ENCODE measurements at regions not wholly inside any gene's neighbourhood (a gene's known extent, or its start where the extent isn't known, plus 50 kb on each side); places are given as distances from the start of the nearest gene placed in this dataset.
"Not testable (repeated sequence)": the region's sequence is repeated elsewhere in the genome, so short reads cannot be mapped to it uniquely, and the experiment has no call there.

DNA sequence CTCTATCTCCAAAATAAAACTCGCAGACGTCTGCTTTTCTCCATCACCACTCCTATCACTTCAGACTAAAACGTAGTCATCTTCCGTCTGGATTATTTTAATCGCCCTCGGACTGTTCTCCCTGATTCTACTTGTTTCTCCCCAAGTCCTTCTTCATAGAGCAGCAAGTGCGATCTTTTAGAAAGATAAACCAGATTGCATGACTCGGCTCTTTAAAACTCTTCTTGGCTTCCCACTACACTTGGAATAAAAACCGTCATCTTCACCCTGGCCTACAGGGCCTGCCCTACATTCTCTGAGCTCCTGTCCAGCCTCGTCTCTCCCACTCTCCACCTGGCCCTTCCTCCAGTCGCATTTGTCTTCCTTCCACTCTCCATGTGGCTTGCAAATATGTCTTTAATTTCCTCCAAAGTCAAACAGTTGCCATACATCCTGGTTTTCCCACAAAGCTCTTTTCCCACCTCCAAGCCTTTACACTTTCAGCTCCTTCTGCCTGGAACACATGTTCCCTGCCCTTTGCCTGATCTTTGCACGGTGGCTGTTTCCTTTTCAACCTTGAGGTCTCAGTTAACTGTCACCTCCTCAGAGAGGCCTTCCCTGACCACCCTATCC lies 70.5 kb upstream of the DHX40 start:
- no peak for DNase-seq (ENCODE audit: low spot score)

DNA sequence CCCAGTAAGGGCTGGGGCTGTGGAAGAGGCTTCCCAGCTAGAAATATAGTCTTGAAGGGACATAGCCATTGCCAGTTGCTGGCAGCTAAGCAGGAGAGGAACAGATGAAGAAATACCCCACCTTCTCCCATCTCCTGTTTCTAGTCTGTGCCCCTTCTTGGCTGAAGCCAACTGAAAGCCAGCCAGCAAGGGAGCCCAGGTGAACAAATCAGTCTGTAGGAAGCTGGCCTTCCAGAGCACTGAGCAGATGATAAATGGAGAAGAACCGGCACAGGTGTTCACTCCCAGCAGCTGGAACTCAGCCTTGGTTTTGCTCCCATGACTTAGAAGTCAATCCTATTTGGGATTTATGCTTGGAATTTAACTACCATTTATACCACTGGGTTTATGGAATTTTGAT lies 69.2 kb upstream of the DHX40 start:
- DNase-seq (ENCODE audit: low spot score) = no peak

DNA sequence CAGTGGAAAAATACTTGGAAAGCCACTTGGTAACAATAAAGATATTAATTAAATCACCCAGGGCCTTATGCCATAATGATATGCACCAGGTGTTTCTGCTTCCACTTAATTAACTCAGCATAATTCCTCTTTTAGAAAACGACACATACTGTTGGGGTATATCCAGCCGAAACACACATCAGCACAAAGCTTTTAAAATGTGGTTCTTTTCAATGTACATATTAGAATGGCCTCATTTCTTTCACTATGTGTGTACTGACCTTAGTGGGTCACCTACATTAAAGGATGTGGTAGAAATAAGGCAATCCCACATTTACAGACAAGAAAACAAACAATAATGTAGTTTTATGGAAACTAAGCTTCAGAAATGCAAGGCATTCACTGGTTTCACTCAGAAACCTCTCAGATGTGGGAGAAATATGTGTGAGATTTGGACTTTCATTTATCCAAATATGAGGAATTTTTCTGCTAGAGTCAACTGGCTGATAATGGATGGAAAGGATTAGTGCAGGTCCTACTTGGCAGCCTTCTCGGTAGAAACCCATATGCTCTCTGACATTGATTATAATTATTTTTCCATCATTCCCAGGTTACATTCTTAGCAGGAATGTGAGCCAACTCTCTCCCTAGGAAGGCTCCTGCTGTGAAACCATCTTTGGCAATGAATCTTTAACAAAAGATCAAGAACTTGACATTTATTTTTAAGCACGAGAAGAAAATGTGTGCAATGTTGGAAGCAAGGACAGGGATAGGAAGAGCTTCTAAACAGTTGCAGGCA lies 66.7 kb upstream of the DHX40 start:
- DNase-seq (ENCODE audit: low spot score) = no peak

DNA sequence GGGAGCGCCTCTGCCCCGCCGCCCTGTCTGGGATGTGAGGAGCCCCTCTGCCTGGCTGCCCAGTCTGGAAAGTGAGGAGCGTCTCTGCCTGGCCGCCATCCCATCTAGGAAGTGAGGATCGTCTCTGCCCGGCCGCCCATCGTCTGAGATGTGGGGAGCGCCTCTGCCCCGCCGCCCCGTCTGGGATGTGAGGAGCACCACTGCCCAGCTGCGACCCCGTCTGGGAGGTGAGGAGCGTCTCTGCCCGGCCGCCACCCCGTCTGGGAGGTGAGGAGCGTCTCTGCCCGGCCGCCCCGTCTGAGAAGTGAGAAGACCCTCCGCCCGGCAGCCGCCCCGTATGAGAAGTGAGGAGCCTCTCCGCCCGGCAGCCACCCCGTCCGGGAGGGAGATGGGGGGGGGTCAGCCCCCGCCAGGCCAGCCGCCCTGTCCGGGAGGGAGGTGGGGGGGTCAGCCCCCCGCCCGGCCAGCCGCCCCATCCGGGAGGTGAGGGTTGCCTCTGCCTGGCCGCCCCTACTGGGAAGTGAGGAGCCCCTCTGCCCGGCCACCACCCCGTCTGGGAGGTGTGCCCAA lies 65.2 kb upstream of the DHX40 start:
- not testable (repeated sequence) for DNase-seq (ENCODE audit: low spot score)

DNA sequence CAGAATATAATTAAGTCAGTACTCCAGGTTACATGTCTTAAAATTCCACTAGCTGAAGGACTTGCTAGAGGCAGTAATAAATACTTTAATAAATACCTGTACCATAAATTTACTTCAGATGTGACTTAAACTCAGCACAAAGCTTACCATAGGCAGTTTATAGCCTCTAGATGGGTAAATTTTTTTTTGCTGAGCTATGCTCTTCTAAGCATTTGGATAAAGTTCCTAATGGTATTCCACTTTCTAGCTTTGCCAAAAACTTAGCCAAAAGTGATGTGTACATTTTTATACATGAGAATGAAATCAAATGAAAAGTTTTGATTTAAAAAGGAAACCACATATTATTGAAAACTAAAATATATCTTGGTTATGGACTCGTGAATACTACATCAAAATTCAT lies 63.7 kb upstream of the DHX40 start:
- DNase-seq (ENCODE audit: low spot score) = no peak

DNA sequence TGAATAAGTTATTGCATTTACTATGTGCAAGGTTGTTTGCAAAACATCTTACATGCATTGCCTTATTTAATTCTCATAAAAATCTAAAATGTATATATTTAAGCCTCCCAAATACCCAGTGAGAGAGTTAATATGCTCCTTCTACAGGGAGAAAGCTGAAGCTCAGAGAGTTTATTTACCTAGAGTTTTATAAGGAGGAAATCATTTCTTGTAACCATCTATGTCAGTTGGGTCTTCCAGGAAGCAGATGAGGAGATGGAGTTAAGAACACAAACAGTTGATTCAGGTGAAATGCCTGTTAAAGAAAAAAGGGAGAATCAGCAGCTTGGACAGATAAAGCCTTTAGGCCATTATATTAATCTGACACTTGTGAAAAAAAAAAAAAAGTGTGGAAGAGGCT lies 62.6 kb upstream of the DHX40 start:
- DNase-seq (ENCODE audit: low spot score) = no peak

DNA sequence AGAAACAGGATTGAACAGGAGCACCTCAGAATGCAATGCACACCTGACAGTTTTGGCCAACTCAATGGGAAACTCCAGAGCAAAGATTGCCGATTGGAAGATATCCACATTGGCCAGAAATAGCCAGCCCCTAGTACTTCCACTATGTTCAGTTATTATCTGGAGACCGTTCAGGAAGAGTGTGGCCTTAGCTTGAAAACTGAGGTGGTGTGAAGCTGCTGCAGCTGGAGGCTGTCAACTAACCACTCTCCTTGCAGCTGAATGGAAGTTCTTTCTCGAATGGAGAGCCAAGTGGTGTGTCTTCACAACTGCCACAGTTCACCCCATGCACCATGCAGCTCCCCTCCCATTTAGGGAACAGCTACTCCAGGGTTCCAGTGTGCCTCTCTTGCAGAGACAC lies 61.9 kb upstream of the DHX40 start:
- DNase-seq (ENCODE audit: low spot score) = no peak

DNA sequence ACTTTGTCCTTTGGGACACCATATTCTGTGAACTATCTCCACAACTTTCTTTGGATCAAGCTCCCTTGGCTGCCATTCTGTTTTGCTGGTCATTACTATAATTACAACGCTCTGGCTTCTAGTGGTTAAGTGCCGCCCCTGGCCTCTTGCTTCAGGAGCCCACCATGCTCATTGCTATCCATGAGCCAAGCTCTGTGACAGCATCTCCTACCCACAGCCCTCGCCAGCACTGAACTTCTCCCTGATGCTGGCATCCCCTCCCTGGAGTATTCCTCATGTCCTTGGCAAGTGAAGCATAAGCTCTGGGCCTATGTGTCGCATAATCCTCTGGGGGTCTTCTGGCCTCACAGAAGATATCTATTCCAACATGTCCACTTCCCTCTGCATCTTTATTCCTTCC lies 60.6 kb upstream of the DHX40 start:
- DNase-seq (ENCODE audit: low spot score) = no peak

DNA sequence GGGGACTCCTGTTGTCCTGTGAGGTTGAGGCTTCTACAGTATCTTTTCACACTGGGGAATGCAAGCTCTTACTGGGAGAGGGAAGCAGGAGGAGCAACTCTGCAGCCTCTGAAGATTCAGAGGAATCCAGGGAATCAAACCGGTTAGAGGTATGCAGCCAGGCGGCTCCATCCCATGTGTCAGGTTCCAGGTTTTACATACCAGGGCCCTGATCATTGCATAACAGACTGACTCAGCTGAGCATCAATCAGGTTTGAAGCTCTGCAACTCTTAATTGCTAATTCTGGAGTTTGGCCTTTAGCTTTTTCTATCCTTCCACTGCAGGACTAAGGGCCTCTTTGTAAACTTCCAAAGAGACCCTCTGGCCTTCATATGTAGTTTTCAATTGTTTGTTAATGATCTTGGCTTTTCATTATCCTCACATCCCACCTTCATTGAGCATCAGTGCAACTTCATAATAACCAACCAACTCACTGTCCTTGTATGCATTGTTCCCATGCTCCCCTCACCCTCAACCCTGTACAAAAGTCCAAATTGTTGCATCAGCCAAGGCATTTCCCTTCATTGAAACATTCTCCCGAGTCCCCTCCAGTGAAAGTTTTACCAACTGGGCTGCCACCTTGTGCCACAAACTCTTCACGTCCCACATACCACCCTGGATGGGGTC lies 59.7 kb upstream of the DHX40 start:
- peak; percentile 37 for DNase-seq (ENCODE audit: low spot score)

DNA sequence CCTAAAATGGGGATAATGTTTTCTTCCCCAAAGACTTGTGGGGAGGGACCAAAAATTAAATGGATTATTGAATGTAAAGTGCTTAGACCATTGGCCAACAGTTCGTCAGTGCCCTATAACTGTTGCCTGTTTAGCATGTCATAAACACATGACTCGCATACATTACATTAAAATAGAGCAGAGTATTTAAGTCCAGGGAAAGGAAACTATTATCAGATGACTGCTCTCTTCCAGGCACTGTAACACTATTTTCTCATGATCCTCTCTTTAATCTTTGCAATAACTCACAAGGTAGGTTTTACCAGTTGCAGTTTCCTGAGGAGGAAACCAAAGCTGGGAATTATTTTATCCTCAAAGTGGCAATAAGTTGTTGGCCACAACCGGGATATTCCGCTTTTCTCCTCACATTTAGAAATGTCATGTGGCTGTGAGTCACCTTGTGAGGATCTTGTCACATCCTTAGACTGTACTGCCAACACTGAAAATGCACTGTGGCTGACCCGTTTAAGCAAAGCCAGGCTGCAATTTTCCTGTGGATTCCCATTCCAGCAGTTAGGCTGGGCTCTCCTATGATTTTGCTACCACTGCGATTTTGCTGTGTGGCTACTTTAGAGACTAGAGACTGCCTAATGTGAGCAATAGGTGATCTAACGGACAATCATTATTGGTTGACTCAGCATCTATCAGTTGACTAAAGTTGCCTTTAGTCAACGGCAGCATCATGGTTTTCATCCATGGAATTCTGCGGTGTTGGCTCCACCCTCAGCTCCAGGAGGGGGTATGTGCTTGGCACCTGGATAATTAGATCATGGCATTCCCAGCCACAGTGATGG lies 58.3 kb upstream of the DHX40 start:
- DNase-seq (ENCODE audit: low spot score) = no peak

DNA sequence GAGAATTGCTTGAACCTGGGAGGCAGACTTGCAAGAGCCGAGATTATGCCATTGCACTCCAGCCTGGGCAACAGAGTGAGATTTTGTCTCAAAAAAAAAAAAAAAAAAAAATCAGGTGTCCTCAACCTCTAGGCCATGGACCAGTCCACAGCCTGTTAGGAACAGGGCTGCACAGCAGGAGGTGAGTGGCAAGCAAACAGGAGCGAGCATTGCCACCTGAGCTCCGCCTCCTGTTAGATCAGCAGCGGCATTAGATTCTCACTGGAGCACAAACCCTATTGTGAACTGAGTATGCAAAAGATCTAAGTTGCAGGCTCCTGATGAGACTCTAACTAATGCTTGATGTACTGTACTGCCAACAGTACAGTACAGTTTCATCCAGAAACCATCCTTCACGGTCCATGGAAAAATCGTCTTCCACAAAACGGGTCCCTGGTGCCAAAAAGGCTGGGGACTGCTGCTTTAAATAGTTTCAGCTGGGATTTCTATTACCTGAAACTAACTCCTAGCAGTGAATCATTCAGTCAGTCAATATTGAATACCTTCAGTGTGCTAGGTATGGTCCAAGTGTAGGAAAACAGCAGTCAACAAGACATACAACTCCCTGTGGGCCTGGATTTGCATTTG lies 56.3 kb upstream of the DHX40 start:
- DNase-seq (ENCODE audit: low spot score) = no peak

DNA sequence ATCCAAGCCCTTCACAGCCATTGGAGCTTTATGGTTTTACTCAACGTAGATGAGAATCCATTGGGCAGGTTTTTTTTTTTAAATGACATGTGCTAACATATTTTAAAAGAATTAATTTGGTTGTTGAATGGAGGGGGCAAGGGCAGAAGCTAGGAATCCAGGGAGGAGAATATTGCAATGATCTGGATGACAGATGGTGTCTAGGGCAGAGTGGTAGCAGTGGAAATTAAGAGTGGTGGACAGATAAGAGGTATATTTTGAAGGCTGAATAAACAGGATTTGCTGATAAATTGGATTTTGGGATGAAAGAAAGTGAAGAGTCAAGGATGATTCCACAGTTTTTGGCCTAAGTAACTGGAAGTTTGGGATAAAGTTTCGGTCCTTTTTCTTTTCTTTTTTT lies 54.8 kb upstream of the DHX40 start:
- DNase-seq (ENCODE audit: low spot score) = no peak

DNA sequence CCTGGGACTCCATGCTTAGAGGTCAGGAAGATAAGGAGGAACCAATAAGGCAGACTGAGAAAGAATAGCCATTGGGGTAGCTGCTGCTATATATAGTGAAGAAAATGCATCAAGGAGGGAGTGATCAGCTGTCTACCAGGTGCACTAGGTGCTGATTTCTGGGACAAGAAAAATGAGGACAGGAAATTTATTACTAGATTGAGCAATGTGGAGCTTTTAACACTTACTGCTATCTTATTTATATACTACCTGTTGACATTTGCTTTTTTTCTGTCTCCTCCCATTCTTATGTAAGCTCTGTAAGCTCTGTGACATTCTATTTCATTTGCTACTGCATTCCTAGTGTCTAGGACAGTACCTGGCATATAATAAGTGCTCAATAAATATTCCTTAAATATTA lies 53.7 kb upstream of the DHX40 start:
- DNase-seq (ENCODE audit: low spot score) = peak; percentile 26

DNA sequence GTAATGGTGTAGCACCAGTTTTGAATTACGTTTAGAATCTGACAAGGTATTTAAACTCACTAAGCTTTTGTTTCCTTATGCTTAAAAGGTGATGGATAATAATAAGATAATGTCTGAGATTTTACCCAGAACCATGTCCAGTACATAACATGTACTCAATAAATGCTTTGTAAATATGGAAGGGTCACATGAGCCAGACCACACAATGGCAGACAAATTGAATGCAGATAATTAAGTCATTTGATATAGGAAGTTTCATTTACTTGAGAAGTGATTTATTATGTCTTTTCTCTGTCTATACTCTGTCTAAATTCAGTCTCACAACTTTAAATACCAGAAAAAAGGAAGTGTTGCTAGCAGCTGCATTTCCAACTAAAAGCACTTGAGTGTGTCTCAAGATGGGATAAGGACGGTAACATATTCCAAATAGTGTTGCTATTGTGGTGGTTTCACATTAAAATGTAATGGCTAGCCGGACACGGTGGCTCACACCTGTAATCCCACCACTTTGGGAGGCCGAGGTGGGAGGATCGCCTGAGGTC lies 52.5 kb upstream of the DHX40 start:
- no peak for DNase-seq (ENCODE audit: low spot score)

DNA sequence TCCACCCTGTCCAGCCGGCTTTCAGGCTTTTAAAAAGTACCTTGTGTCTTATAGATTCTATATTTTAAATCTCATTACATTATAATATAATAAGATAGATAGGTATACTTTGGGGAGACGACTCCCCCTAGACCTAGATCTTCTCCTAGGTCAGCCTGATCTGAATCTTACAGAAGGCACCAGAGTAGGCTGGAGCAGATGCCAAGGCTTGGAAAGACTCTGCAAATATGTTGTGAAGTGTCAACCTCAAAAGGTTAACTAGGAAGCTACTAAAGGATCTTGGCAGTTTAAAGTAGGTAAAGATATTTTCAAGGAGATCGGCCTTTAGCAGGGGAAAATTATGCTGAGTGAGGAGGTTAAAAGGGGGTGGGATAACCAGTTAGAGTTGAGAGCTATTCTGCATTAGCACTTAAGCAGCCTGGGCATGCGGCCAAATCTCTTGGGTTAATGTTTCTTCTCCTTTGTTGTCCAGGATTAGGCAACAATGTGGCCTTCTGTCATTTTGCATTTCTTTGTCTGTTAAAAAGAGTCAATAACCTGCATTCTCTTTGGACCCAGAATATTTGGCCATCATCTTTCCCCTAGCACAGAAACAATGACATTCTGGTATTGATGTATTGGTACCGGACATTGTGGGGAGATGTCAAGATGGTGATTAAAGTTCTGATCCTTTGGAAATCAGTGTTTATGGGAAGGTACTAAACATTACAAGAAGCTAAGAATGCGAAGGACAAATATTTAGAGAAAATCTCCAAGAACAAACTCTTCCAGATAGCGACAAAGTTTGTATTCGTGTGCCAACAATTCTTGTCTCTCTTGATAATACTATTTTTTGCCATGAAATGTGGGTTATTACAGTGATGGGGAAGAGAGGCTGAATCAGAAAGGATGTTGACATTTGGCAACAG lies 51.2 kb upstream of the DHX40 start:
- DNase-seq (ENCODE audit: low spot score) = peak; percentile 52

All from HuH-7 (cell line).